ENCODE measurements at regions not wholly inside any gene's neighbourhood (a gene's known extent, or its start where the extent isn't known, plus 50 kb on each side); places are given as distances from the start of the nearest gene placed in this dataset.

GRCh38 chr5:93967923-93968322 lies 226.5 kb upstream of the POU5F2 start:
- TF ChIP-seq CTCF (conservative IDR thresholded peaks at IDR 0.05; ENCODE audit: low read length): no peak
- no peak for TF ChIP-seq EZH2phosphoT487 (IDR thresholded peaks at IDR 0.05; ENCODE audit: borderline replicate concordance, low read depth, low read length)
- no TSS peak for BruUV-seq (replicated peaks)
- H2AFZ ChIP-seq (ENCODE audit: low read length): no peak overlapping the region
- DNase-seq (ENCODE audit: low spot score): no peak
- POLR2A ChIA-PET: interaction anchor here (1.0 kb wide), 2 partner anchors 29 to 154 kb away, joined by 3 to 5 read pairs; no protein-coding TSS in a partner anchor
- no peaks in the 10 kb centered on the region for H3K79me2 ChIP-seq (ENCODE audit: insufficient read depth, low read depth, low read length)
- no peak overlapping the region for H3K27ac ChIP-seq (ENCODE audit: low read depth, low read length, poor library complexity, severe bottlenecking)
- no peak overlapping the region for H3K4me2 ChIP-seq (ENCODE audit: low read length)
- H3K4me3 ChIP-seq (ENCODE audit: low read depth, low read length, poor library complexity, severe bottlenecking): no peak overlapping the region
- H3K9me3 ChIP-seq (ENCODE audit: low read length): no peaks in the 10 kb centered on the region
- intact Hi-C loops (cut with micrococcal nuclease; ENCODE audit: unreplicated experiment): no loop called here
- H4K20me1 ChIP-seq (ENCODE audit: insufficient read depth, low read length): no peaks in the 10 kb centered on the region
- H3K36me3 ChIP-seq (ENCODE audit: insufficient read depth, low read length): no peaks in the 10 kb centered on the region
- H3K4me1 ChIP-seq (ENCODE audit: insufficient read depth, low read length, poor library complexity, severe bottlenecking): no peaks in the 10 kb centered on the region
- H3K9me2 ChIP-seq (ENCODE audit: insufficient read depth, low read length): no peaks in the 10 kb centered on the region
- CTCF ChIA-PET (ENCODE audit: unreplicated experiment): no interaction called here

DNA sequence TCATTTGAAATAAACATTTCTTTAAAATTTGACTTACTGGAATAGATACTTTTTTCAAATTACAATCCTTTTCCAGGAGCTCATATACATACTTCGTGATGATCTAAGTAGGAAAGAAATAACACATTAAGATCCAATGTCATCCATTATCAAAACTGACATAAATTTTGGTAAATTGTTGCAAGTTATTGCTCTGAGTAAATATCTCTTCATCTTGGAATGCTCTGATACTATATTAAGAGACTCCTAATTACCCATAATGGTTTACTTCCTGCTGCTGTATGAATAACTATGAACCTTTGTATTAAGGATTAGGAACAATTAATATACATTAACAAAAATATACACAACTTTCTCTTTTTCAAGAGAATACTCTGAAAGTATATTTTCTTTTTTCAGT lies 223.0 kb upstream of the POU5F2 start:
- no peak for DNase-seq (ENCODE audit: low spot score)
- Histone ChIP-seq H2AFZ (ENCODE audit: low read length) (no peak overlapping the region), H3K79me2 (ENCODE audit: insufficient read depth, low read depth, low read length) (no peaks in the 10 kb centered on the region), H4K20me1 (ENCODE audit: insufficient read depth, low read length) (no peaks in the 10 kb centered on the region), H3K4me1 (ENCODE audit: insufficient read depth, low read length, poor library complexity, severe bottlenecking) (no peaks in the 10 kb centered on the region), H3K36me3 (ENCODE audit: insufficient read depth, low read length) (no peaks in the 10 kb centered on the region), H3K27ac (ENCODE audit: low read depth, low read length, poor library complexity, severe bottlenecking) (no peak overlapping the region), H3K9me3 (ENCODE audit: low read length) (no peaks in the 10 kb centered on the region), H3K4me3 (ENCODE audit: low read depth, low read length, poor library complexity, severe bottlenecking) (no peak overlapping the region), H3K4me2 (ENCODE audit: low read length) (no peak overlapping the region), H3K9me2 (ENCODE audit: insufficient read depth, low read length) (no peaks in the 10 kb centered on the region)
- BruUV-seq (replicated peaks): no TSS peak
- intact Hi-C loops (cut with micrococcal nuclease; ENCODE audit: unreplicated experiment): no loop called here
- POLR2A ChIA-PET: no interaction called here
- CTCF ChIA-PET (ENCODE audit: unreplicated experiment): no interaction called here
- TF ChIP-seq CTCF (conservative IDR thresholded peaks at IDR 0.05; ENCODE audit: low read length) (no peak), EZH2phosphoT487 (IDR thresholded peaks at IDR 0.05; ENCODE audit: borderline replicate concordance, low read depth, low read length) (no peak)

- no peak for DNase-seq (ENCODE audit: low spot score)
- no peaks in the 10 kb centered on the region for H4K20me1 ChIP-seq (ENCODE audit: insufficient read depth, low read length)
- no peak overlapping the region for H2AFZ ChIP-seq (ENCODE audit: low read length)
- H3K27ac ChIP-seq (ENCODE audit: low read depth, low read length, poor library complexity, severe bottlenecking): no peak overlapping the region
- no peaks in the 10 kb centered on the region for H3K9me2 ChIP-seq (ENCODE audit: insufficient read depth, low read length)
- ChIA-PET CTCF (ENCODE audit: unreplicated experiment) (no interaction called here), POLR2A (interaction anchor here (0.6 kb wide), 2 partner anchors 108 to 619 kb away, joined by 3 to 4 read pairs; no protein-coding TSS in a partner anchor)
- BruUV-seq (replicated peaks): no TSS peak
- no peaks in the 10 kb centered on the region for H3K4me1 ChIP-seq (ENCODE audit: insufficient read depth, low read length, poor library complexity, severe bottlenecking)
- H3K4me3 ChIP-seq (ENCODE audit: low read depth, low read length, poor library complexity, severe bottlenecking): no peak overlapping the region
- no peaks in the 10 kb centered on the region for H3K9me3 ChIP-seq (ENCODE audit: low read length)
- TF ChIP-seq CTCF (conservative IDR thresholded peaks at IDR 0.05; ENCODE audit: low read length): no peak
- TF ChIP-seq EZH2phosphoT487 (IDR thresholded peaks at IDR 0.05; ENCODE audit: borderline replicate concordance, low read depth, low read length): no peak
- intact Hi-C loops (cut with micrococcal nuclease; ENCODE audit: unreplicated experiment): no loop called here
- no peaks in the 10 kb centered on the region for H3K36me3 ChIP-seq (ENCODE audit: insufficient read depth, low read length)
- H3K4me2 ChIP-seq (ENCODE audit: low read length): no peak overlapping the region
- H3K79me2 ChIP-seq (ENCODE audit: insufficient read depth, low read depth, low read length): no peaks in the 10 kb centered on the region
These were observed 218.6 kb upstream of the POU5F2 start for GRCh38 chr5:93960042-93960441.
